H9 (cell line): ENCODE measurements at regions not wholly inside any gene's neighbourhood (a gene's known extent, or its start where the extent isn't known, plus 50 kb on each side); places are given as distances from the start of the nearest gene placed in this dataset.

Experiments
- DNase-seq: peaks from one replicate; pipeline ENCODE4 v3.0.0-alpha.2; 2017
- H2AFZ ChIP-seq: one replicate; pipeline ENCODE4 v1.6.1; 2013; ENCODE audit warnings: mild to moderate bottlenecking, low read length, control low read depth, moderate library complexity
- H2AK5ac ChIP-seq: 2 replicates; pipeline ENCODE4 v1.6.1; 2013; ENCODE audit warnings: low read length, control low read depth, mixed read lengths; ENCODE audit not compliant: insufficient read length
- H2BK120ac ChIP-seq: one replicate; pipeline ENCODE4 v1.6.1; 2013; ENCODE audit warnings: low read depth, mild to moderate bottlenecking, low read length, control low read depth, inconsistent platforms; ENCODE audit not compliant: poor library complexity, severe bottlenecking
- H2BK12ac ChIP-seq: 2 replicates; pipeline ENCODE4 v1.6.1; 2013; ENCODE audit warnings: low read length, control low read depth, mixed read lengths, low read depth; ENCODE audit not compliant: insufficient read length
- H2BK15ac ChIP-seq: 2 replicates; pipeline ENCODE4 v1.6.1; 2013; ENCODE audit warnings: low read depth, low read length, control low read depth
- H2BK20ac ChIP-seq: one replicate; pipeline ENCODE4 v1.6.1; 2013; ENCODE audit warnings: low read depth, mild to moderate bottlenecking, low read length, control low read depth, inconsistent platforms; ENCODE audit not compliant: poor library complexity, severe bottlenecking
- H2BK5ac ChIP-seq: 2 replicates; pipeline ENCODE4 v1.6.1; 2013; ENCODE audit warnings: low read length, control low read depth, mixed read lengths; ENCODE audit not compliant: insufficient read length
- H3K14ac ChIP-seq: 2 replicates; pipeline ENCODE4 v1.6.1; 2013; ENCODE audit warnings: low read length, control low read depth; ENCODE audit not compliant: insufficient read depth
- H3K18ac ChIP-seq: 2 replicates; pipeline ENCODE4 v1.6.1; 2013; ENCODE audit warnings: low read depth, mild to moderate bottlenecking, mixed read lengths, low read length, control low read depth; ENCODE audit not compliant: insufficient read length
- H3K23ac ChIP-seq: 2 replicates; pipeline ENCODE4 v1.6.1; 2013; ENCODE audit warnings: low read length, control low read depth, mixed read lengths, low read depth; ENCODE audit not compliant: insufficient read length
- H3K23me2 ChIP-seq: 2 replicates; pipeline ENCODE4 v1.6.1; 2013; ENCODE audit warnings: low read depth, mild to moderate bottlenecking, mixed read lengths, low read length, control low read depth; ENCODE audit not compliant: insufficient read length, poor library complexity, severe bottlenecking
- H3K27ac ChIP-seq: 2 replicates; pipeline ENCODE4 v1.5.1; 2013; ENCODE audit warnings: low read length, control low read depth, mixed read lengths, low read depth; ENCODE audit not compliant: insufficient read length
- H3K27me3 ChIP-seq: 2 replicates; pipeline ENCODE4 v1.6.1; 2013; ENCODE audit warnings: low read length, control low read depth, inconsistent platforms; ENCODE audit not compliant: insufficient read depth
- H3K4ac ChIP-seq: 2 replicates; pipeline ENCODE4 v1.6.1; 2013; ENCODE audit warnings: low read depth, mild to moderate bottlenecking, control low read depth, inconsistent platforms, low read length, moderate library complexity
- H3K4me1 ChIP-seq: 2 replicates; pipeline ENCODE4 v1.6.1; 2013; ENCODE audit warnings: low read length, control low read depth, inconsistent platforms; ENCODE audit not compliant: insufficient read depth
- H3K4me2 ChIP-seq: 2 replicates; pipeline ENCODE4 v1.6.1; 2013; ENCODE audit warnings: low read length, control low read depth, mixed read lengths; ENCODE audit not compliant: insufficient read length, insufficient read depth
- H3K56ac ChIP-seq: 2 replicates; pipeline ENCODE4 v1.6.1; 2013; ENCODE audit warnings: low read depth, mild to moderate bottlenecking, mixed read lengths, low read length, control low read depth; ENCODE audit not compliant: insufficient read length
- H3K79me1 ChIP-seq: 2 replicates; pipeline ENCODE4 v1.6.1; 2013; ENCODE audit warnings: low read depth, mild to moderate bottlenecking, moderate library complexity, low read length, control low read depth, inconsistent platforms; ENCODE audit not compliant: insufficient read depth, poor library complexity, severe bottlenecking
- H3K79me2 ChIP-seq: 2 replicates; pipeline ENCODE4 v1.6.1; 2013; ENCODE audit warnings: low read length, control low read depth, inconsistent platforms; ENCODE audit not compliant: insufficient read depth
- H3K9ac ChIP-seq: 2 replicates; pipeline ENCODE4 v1.6.1; 2013; ENCODE audit warnings: low read length, control low read depth, mixed read lengths; ENCODE audit not compliant: insufficient read length; ENCODE audit errors: extremely low read depth
- H3K9me3 ChIP-seq: one replicate; pipeline ENCODE4 v1.6.1; 2013; ENCODE audit warnings: low read depth, low read length, inconsistent platforms; ENCODE audit not compliant: control insufficient read depth
- H3T11ph ChIP-seq: one replicate; pipeline ENCODE4 v1.6.1; 2013; ENCODE audit warnings: mild to moderate bottlenecking, low read length, control low read depth, inconsistent platforms
- H4K20me1 ChIP-seq: one replicate; pipeline ENCODE4 v1.6.1; 2013; ENCODE audit not compliant: control insufficient read depth, insufficient read length, insufficient read depth
- H4K5ac ChIP-seq: 2 replicates; pipeline ENCODE4 v1.6.1; 2013; ENCODE audit warnings: low read depth, mild to moderate bottlenecking, mixed read lengths, low read length, control low read depth; ENCODE audit not compliant: insufficient read length
- H4K8ac ChIP-seq: replicated peaks from 2 replicates; pipeline ENCODE4 v1.6.1; 2013; ENCODE audit warnings: low read length, control low read depth, mixed read lengths, low read depth; ENCODE audit not compliant: insufficient read length
- H4K91ac ChIP-seq: 2 replicates; pipeline ENCODE4 v1.6.1; 2013; ENCODE audit warnings: low read depth, mild to moderate bottlenecking, moderate library complexity, mixed read lengths, low read length, control low read depth; ENCODE audit not compliant: insufficient read length
- H3K27ac Mint-ChIP-seq, 3 experiments: 2 replicates in 2 of 3; 3 replicates in 1 of 3; pipeline ENCODE4 v1.8.0; 2020 to 2021; ENCODE audit warnings: mixed read lengths in 3 of 3, mild to moderate bottlenecking in 1 of 3, moderate library complexity in 1 of 3
- H3K27me3 Mint-ChIP-seq: 2 replicates; pipeline ENCODE4 v1.8.0; 2021; ENCODE audit warnings: low read depth, mild to moderate bottlenecking, moderate library complexity, mixed read lengths
- H3K36me3 Mint-ChIP-seq, 3 experiments: 2 replicates in 2 of 3; 3 replicates in 1 of 3; pipeline ENCODE4 v1.8.0; 2020 to 2021; ENCODE audit warnings: low read depth in 3 of 3, mixed read lengths in 3 of 3; ENCODE audit not compliant: insufficient read depth in 1 of 3
- H3K4me1 Mint-ChIP-seq, 2 experiments: 2 replicates each; pipeline ENCODE4 v1.8.0; 2020; ENCODE audit warnings: mixed read lengths in 2 of 2
- H3K4me3 Mint-ChIP-seq, 2 experiments: 2 replicates in 1 of 2; 3 replicates in 1 of 2; pipeline ENCODE4 v1.8.0; 2020 to 2021; ENCODE audit warnings: mild to moderate bottlenecking in 2 of 2, mixed read lengths in 2 of 2, moderate library complexity in 1 of 2
- H3K9me3 Mint-ChIP-seq, 2 experiments: 2 replicates in 1 of 2; 3 replicates in 1 of 2; pipeline ENCODE4 v1.8.0; 2020; ENCODE audit warnings: mild to moderate bottlenecking in 2 of 2, mixed read lengths in 2 of 2, moderate library complexity in 1 of 2
- CTCF ChIP-seq: fragments of 200-600 bp; sonication (generic); conservative IDR thresholded peaks from 3 replicates; pipeline ENCODE4 v1.8.0; 2021; ENCODE audit warnings: antibody characterized with exemption, mild to moderate bottlenecking
- WGBS: extraction: QIAGEN DNeasy Blood & Tissue Kit; methylation state at CpG from one replicate; pipeline ENCODE4 v1.1.7; 2013; ENCODE audit warnings: missing lambda C conversion rate, low lambda C conversion rate, mixed read lengths; ENCODE audit not compliant: insufficient read length; ENCODE audit errors: extremely low coverage; 5-methylcytosine and 5-hydroxymethylcytosine counted together

GRCh38 chr2:128835974-128836373 lies 517.3 kb upstream of the HS6ST1 start:
- no peak overlapping the region for H2BK12ac ChIP-seq
- H2BK20ac ChIP-seq, result no peak overlapping the region
- no peak overlapping the region for H2BK5ac ChIP-seq
- WGBS, result no CpG with 5 or more reads among the region's 6 CpGs
- no peak for TF ChIP-seq CTCF
- H3K27me3 Mint-ChIP-seq, result peaks cover 6% of the 10 kb centered on the region
- no peak overlapping the region for H3K9ac ChIP-seq
- H3K4me1 Mint-ChIP-seq, result peaks cover 7 to 11% of the 10 kb centered on the region in 2 experiments
- no peak overlapping the region for H3K4me2 ChIP-seq
- H2BK120ac ChIP-seq, result no peak overlapping the region
- no peak overlapping the region for H4K8ac ChIP-seq
- H3K56ac ChIP-seq, result no peak overlapping the region
- peaks cover 3% of the 10 kb centered on the region; the same call in 1 of the 2 replicates for H3K4me1 ChIP-seq
- no peaks in the 10 kb centered on the region for H3K79me2 ChIP-seq
- H2AFZ ChIP-seq, result no peak overlapping the region
- H3K27ac ChIP-seq, result no peak overlapping the region
- H3T11ph ChIP-seq, result no peak overlapping the region
- no peaks in the 10 kb centered on the region for H3K23me2 ChIP-seq
- no peak overlapping the region for H2AK5ac ChIP-seq
- no peak overlapping the region for H4K91ac ChIP-seq
- no peaks in the 10 kb centered on the region; a peak in 1 of 5 replicates for H3K9me3 Mint-ChIP-seq
- no peaks in the 10 kb centered on the region for H3K27me3 ChIP-seq
- H4K5ac ChIP-seq, result no peak overlapping the region
- no peak overlapping the region for H3K4me3 Mint-ChIP-seq
- no peak overlapping the region for H3K23ac ChIP-seq
- H3K9me3 ChIP-seq, result no peaks in the 10 kb centered on the region
- H3K4ac ChIP-seq, result no peak overlapping the region
- no peak overlapping the region for H3K27ac Mint-ChIP-seq
- H3K14ac ChIP-seq, result no peak overlapping the region
- no peaks in the 10 kb centered on the region for H3K36me3 Mint-ChIP-seq
- no peaks in the 10 kb centered on the region for H4K20me1 ChIP-seq
- no peaks in the 10 kb centered on the region for H3K79me1 ChIP-seq
- H2BK15ac ChIP-seq, result no peak overlapping the region
- H3K18ac ChIP-seq, result no peak overlapping the region
- DNase-seq, result no peak
